ENCODE measurements at regions not wholly inside any gene's neighbourhood (a gene's known extent, or its start where the extent isn't known, plus 50 kb on each side); places are given as distances from the start of the nearest gene placed in this dataset.
"Not testable (repeated sequence)": the region's sequence is repeated elsewhere in the genome, so short reads cannot be mapped to it uniquely, and the experiment has no call there.

DNA sequence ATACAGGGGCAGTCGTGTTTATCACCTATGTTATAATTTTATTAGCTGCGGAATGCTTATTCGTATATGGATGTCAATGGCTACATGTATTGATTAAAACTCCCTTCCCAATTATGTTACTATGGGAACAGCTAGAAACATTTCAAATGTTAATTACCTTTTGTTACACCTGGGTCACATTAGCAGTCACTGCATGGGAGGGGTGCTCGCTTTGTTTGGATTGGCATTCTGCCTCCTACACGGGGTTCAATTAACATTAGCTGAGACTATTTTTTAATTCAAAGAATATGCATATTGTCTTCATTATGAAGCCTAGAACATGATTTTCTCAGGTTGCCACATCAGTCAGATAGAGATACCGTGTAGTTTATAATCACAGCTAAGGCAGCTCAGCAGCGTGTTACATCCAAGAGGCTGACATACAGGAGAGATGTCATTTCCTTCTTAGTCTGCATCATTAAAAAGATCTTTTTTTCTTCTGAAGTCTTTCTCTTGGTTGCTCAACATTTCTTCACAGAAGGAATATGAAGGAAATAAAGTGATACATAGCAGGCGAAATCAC lies 76.2 kb upstream of the RPS6KA2 start:
- Histone ChIP-seq H3K36me3 (no peaks in the 10 kb centered on the region), H3K9me3 (no peaks in the 10 kb centered on the region), H3K27me3 (replicated peaks in 1 of 7) (no peaks in the 10 kb centered on the region), H3K4me3 (no peak overlapping the region), H3K27ac (no peak overlapping the region), H3K4me1 (peaks cover 0 to 7% (median 3%) of the 10 kb centered on the region in 6 donors)
- WGBS, 5 donors = 83 to 91% (median 86%) methylated on average over 8 of the region's 8 CpGs
- TF ChIP-seq POLR2AphosphoS5 (IDR thresholded peaks at IDR 0.05) (no peak), POLR2A (IDR thresholded peaks at IDR 0.05) (no peak)
- TF ChIP-seq, protein P1, sequence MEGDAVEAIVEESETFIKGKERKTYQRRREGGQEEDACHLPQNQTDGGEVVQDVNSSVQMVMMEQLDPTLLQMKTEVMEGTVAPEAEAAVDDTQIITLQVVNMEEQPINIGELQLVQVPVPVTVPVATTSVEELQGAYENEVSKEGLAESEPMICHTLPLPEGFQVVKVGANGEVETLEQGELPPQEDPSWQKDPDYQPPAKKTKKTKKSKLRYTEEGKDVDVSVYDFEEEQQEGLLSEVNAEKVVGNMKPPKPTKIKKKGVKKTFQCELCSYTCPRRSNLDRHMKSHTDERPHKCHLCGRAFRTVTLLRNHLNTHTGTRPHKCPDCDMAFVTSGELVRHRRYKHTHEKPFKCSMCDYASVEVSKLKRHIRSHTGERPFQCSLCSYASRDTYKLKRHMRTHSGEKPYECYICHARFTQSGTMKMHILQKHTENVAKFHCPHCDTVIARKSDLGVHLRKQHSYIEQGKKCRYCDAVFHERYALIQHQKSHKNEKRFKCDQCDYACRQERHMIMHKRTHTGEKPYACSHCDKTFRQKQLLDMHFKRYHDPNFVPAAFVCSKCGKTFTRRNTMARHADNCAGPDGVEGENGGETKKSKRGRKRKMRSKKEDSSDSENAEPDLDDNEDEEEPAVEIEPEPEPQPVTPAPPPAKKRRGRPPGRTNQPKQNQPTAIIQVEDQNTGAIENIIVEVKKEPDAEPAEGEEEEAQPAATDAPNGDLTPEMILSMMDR (IDR thresholded peaks at IDR 0.05 in 8 of 11, conservative IDR thresholded peaks at IDR 0.05 in 3 of 11) = no peak
- intact Hi-C loops (cut with DNase I; ENCODE audit: low total_unique reads) = no loop called here
- DNase-seq = no peak

- H3K4me1 ChIP-seq; intact Hi-C loops (cut with DNase I; ENCODE audit: low total_unique reads); H3K4me3 ChIP-seq; DNase-seq; H3K27me3 ChIP-seq (replicated peaks in 1 of 7); H3K9me3 ChIP-seq; H3K36me3 ChIP-seq; H3K27ac ChIP-seq: not testable (repeated sequence)
- WGBS, 5 donors = 89 to 92% (median 89%) methylated on average over 8 of the region's 8 CpGs
Measured at GRCh38 chr6:166701424-166701823, 74.4 kb upstream of the RPS6KA2 start.

DNA sequence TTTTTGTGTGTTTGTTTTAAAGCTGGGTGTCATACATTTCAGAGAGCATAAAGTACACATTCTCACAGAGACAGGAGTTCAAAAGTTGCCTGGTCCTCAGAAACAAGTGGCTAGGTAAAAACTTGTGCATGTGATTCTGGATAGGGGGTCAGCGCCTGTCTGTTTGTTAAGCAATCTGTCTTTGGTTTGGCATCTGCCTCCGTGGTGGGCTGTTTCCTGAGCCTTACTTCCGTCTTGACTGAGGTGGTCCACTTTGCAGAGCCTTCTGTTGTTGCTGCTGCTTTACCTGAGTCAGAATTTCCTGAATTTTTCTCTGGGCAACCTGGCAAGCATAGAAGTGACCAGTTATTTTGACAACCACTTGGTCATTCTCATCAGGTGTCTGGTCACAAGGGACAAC lies 73.8 kb upstream of the RPS6KA2 start:
- H3K36me3 ChIP-seq; H3K9me3 ChIP-seq; H3K27me3 ChIP-seq (replicated peaks in 1 of 7); DNase-seq; H3K4me1 ChIP-seq; intact Hi-C loops (cut with DNase I; ENCODE audit: low total_unique reads); H3K27ac ChIP-seq; H3K4me3 ChIP-seq: not testable (repeated sequence)
- 20 to 57% (median 30%) methylated on average over 3 of the region's 3 CpGs for WGBS, 5 donors

- H3K27ac ChIP-seq = no peak overlapping the region
- H3K4me3 ChIP-seq = no peak overlapping the region
- WGBS, 5 donors = 62 to 89% (median 75%) methylated on average over 4 of the region's 4 CpGs
- no peaks in the 10 kb centered on the region for H3K9me3 ChIP-seq
- no peaks in the 10 kb centered on the region for H3K4me1 ChIP-seq
- intact Hi-C loops (cut with DNase I; ENCODE audit: low total_unique reads) = no loop called here
- no peak for TF ChIP-seq POLR2AphosphoS5 (IDR thresholded peaks at IDR 0.05)
- H3K36me3 ChIP-seq = no peaks in the 10 kb centered on the region
- DNase-seq = no peak
- no peaks in the 10 kb centered on the region for H3K27me3 ChIP-seq (replicated peaks in 1 of 7)
Measured at GRCh38 chr6:166697113-166697512, 70.1 kb upstream of the RPS6KA2 start.

GRCh38 chr6:166693880-166694279 lies 66.8 kb upstream of the RPS6KA2 start:
- H3K4me1 ChIP-seq = peaks cover 0 to 12% (median 0%) of the 10 kb centered on the region in 6 donors
- H3K36me3 ChIP-seq = no peaks in the 10 kb centered on the region
- no peak overlapping the region for H3K4me3 ChIP-seq
- H3K27ac ChIP-seq = no peak overlapping the region
- no peaks in the 10 kb centered on the region for H3K9me3 ChIP-seq
- intact Hi-C loops (cut with DNase I; ENCODE audit: low total_unique reads) = no loop called here
- no peaks in the 10 kb centered on the region for H3K27me3 ChIP-seq (replicated peaks in 1 of 7)
- TF ChIP-seq, protein P1 (IDR thresholded peaks at IDR 0.05 in 8 of 11, conservative IDR thresholded peaks at IDR 0.05 in 3 of 11) = no peak
- TF ChIP-seq POLR2A (IDR thresholded peaks at IDR 0.05) (no peak), POLR2AphosphoS5 (IDR thresholded peaks at IDR 0.05) (no peak)
- DNase-seq = no peak
- 85 to 95% (median 93%) methylated on average over 7 of the region's 7 CpGs for WGBS, 5 donors

Measured in spleen (tissue), 11 donors.